Cardiac septum (tissue), 1 donor: ENCODE measurements at regions not wholly inside any gene's neighbourhood (a gene's known extent, or its start where the extent isn't known, plus 50 kb on each side); places are given as distances from the start of the nearest gene placed in this dataset.

Experiments
- DNase-seq: peaks from one replicate; pipeline ENCODE4 v3.0.0-alpha.2; 2020; ENCODE audit warnings: low spot score
- intact Hi-C: fragments of 100-400 bp; cut with DNase I; formaldehyde crosslinking; loops from one replicate; pipeline ENCODE4 v1.14.0; 2022
- donor health status: DM: no; HTN: no; CAD: no.

DNA sequence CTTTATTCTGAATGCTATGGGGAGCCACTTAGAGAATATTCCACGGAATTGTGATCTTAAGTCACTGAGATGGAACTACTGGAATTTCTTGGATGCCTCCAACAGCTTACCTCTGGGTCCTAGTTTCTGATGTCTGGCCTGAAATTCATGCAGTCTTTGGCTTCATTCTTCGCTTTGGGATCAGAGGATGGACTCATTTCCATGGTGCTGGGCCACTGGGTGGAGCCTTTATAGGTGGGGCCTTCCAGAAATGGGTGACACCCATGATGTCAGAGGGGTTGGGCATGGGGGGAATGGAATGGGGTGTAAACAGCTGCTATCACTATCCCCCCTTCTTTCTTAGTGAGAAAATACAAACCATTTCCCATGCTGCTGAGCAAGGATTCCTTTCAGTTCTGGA lies 73.7 kb upstream of the FGGY start:
- no peak for DNase-seq
- intact Hi-C loops, result no loop called here

DNA sequence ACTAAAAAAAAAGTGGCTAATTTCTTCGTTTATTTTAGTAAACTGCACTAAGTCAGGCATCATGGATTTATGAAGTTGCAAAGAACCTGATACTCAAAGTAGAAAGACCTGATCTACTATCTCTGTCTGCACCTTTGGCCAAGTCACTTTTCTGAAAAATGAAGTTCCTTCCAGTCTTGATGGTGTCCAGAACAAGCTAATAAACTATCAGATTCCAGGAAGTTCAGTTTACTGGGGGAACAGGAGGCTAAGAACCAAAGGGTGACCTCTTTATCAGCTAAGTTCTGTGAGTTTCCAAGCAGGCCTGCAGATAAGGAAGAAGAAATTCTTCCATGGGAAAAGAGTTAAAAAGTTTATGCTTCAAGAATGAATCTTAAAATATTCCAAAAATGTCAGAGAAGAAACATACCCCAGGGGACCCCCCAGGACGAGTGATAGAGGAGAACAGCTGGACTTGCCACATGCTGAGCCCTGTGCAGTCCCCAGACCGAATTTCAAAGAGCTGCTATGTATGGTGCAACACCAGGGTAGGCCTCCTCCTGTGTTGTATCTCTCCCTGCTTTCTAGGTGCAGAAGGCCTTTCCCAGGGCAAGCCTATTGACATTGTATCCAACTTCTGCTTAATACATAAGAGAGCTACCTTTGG lies 72.8 kb upstream of the FGGY start:
- intact Hi-C loops, result no loop called here
- DNase-seq, result no peak

DNA sequence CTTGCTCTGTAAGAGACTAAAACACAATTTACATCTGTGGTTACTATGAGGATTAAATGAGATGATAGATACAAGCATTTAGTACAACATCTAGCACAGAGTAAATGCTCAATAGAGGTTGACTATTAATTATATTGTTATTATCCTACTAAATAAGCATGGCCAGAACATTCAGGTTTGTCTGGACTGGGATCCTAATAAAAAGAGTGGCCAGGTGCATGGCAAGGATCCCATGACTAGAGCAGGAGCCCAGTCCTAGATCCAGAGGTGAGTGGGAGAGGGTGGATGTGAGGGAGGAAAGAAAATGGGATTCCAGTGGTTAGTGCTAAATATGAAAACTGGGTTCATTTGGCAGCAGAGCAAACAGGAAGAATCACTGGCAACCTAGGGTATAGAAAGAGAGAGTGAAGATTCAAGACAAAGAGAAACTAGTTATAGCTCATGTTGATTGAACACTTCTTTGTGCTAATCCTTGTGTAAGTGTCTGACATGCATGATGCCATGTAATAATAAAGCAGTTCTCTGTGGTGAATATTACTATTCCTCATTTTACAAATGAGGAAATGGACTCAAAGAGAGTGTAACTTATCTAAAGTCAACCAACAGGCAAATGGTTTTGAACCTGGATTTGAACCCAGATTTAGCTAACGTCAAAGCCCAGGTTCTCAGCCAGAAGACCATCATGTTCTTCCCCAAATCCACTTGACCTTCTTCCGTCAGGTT lies 71.1 kb upstream of the FGGY start:
- intact Hi-C loops, result no loop called here
- DNase-seq, result no peak

DNA sequence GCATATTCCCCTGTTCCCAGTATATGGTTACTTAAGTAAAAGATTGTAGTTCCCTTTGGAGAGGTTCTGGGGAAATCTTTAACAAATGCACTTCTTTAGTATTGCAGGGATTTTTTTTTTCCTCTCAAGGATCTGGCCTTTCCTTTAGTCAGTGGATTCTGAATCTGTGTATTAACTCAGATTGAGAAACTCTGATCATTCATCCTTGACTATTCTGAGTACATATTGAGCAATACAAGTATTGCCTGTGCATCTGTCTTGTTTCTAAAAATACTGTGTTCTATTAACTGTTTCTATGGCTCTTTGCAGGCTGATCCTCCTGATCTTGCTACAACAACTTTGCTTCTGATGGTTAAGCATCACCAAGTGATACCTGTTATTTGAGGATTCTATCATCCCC lies 67.8 kb upstream of the FGGY start:
- DNase-seq, result no peak
- intact Hi-C loops, result no loop called here

DNA sequence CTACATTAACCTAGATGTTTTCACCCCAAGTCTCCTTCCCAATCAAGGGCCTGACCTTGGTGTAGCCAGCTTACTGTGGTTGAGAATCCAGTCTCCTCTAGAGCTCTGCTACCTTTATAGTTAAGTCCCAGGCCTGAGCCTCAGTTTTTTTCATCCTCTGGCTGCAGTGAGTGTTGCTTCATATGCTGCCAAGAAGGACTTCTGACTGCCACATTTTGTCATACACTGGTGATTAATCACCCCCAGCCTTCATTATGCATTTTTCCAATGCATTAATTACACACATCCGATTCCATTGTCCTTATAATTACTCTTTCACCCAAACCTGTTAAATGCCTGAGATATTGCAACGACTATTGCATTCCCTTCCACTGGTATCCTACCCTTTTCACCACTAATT lies 66.3 kb upstream of the FGGY start:
- intact Hi-C loops, result no loop called here
- DNase-seq, result no peak

DNA sequence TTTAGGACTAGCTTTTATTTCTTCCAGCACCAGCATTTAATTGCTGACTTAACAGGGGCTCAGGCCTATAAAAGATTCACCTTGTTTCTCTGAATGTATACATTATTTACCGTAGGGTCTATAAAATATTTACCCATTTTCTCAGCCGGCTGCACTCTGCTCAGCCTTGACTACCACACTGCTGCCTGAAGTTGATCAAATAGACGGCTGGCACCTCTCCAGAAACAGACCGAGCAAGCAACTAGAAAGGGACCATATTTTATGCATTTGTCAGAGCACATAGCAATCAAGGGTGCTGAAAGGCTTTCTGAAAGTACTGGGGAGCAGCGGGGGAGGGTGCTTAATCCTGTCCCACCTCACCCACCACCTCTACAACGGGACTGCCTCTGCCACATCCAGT lies 64.7 kb upstream of the FGGY start:
- no peak for DNase-seq
- intact Hi-C loops, result no loop called here

DNA sequence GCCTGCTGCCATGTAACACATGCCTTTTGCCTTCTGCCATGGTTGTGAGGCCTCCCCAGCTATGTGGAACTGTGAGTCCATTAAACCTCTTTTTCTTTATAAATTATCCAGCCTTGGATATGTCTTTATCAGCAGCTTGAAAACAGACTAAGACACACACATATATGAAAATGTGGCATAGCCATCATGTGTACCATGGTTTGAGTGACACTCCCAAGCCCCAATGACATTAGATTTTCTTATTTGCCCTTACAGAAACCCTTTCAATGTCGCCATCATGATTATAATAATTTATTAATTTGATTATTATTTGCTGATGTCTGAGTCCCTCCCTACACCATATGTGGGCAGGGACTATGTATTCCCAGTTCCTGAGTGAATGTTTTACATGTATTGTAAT lies 63.5 kb upstream of the FGGY start:
- DNase-seq, result no peak
- intact Hi-C loops, result no loop called here

DNA sequence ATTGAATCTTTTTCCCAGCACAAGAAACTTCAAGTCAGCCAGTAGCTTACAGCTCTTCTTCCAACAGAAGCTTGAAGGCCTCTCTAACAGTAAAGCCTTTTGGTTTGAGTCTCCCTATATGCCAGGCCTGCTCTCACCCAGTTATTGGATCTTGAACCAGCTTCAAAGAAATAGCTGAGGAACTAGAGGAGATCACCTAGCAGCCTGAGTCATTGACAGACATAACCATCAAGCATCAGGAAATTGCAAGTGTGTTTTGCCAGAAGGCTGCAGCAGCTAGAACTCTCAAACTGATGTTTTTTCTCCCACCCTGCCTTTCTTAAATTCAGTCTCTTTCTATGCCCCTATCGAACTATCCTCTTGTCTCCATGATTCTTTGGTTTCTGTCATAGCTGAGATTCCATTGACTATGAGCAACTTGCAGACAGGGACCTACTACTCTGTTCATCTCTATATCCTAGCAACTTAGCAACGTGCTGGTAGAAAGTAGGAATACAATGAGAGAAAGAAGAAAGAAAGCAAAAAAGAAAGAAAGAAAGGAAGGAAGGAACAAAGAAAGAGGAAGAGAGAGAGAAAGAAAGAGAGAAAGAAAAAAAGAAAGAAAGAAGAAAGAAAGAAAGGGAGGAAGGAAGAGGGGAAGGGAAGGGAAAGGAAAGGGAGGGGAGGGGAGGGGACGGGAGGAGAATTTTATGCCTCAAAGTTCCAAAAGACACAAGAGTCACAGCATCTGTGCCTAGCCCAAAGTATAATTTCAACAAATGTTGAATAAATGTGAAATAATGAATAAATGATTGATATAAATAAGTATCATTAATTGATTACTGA lies 60.0 kb upstream of the FGGY start:
- DNase-seq, result no peak
- intact Hi-C loops, result no loop called here

DNA sequence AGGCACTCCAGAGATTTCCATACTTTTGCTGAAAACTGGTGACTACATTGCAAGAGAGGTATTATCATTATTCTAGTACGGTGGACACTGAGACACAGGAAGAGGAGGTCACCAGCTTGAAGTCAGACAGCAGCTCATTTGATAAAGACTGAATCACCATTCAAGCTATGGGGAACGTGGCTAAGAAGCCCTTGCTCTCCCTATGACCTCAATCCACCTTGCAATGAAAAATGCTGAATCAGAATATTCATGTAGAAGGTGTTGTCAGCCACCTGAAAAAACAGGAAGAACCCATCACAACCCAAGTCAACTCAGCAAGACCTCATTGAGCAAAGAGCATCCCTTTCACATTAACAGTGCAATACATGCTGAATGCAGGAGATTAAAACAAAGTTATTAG lies 59.0 kb upstream of the FGGY start:
- intact Hi-C loops, result no loop called here

DNA sequence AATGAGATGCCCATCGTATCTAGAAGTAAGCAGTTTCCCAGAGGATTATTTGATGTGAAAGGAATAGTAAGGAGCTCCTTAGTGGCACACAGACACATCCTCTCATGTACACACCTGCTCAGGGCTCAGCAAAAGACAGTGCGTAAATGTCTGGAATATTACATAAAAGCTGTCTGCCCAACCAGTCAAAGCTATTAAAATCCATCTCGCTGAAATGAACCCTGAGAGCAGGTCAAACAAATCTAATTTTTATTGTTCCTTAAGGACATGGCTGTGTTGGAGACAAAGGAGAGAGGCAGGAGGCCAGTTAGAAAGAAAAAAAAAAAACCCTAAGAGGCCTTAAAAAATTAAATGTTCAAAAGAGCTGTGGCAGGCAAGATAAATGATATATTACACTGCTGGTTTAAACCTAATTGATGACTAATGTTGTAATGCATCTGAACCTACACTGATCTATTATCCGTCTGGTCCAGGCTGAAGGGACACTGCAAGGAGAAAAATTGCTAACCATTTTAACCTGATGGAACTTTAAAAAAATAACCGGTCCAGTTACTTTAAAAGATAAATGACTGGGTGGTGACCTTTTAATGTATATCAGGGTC lies 58.5 kb upstream of the FGGY start:
- intact Hi-C loops, result no loop called here
- DNase-seq, result no peak

More for the DNA sequence above, 59.0 kb upstream of the FGGY start:
- no peak for DNase-seq

DNA sequence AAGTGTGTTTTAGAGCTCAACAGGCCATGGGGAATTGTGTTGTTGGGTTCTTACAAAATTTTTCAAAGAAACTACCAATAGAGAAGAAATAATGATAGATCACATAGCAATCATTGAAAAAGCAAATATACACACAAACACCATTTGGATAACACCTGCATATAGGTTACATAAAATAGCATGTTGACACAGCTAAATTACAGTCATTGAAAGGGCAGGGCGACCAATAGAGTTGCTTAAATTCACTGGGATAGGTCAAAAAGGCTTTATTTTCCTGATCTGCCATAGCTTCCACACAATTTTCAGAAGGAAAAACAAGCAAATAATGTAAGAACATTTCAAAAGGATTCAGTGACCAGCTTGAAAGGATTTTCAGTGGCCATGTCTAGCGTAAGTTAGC lies 57.9 kb upstream of the FGGY start:
- DNase-seq, result no peak
- intact Hi-C loops, result no loop called here

DNA sequence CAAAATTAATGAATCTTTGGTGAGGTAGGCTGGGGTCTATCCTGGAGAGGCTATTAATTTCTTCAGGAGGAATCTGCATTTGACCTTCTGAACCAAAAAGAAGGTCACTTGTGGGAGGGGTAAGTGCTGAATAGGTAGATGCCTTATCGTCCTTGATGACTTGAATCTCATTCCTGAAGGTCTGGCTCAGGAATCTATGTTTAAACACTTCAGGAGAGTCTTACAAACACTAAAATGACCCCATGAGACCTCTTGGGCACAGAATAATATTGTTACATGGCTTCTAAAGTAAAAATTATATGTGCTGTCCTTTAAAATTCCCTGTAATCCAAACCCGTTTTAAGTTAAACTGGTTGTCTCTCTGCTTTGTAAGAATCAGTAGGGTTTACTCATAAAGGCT lies 55.0 kb upstream of the FGGY start:
- intact Hi-C loops, result no loop called here
- DNase-seq, result no peak

DNA sequence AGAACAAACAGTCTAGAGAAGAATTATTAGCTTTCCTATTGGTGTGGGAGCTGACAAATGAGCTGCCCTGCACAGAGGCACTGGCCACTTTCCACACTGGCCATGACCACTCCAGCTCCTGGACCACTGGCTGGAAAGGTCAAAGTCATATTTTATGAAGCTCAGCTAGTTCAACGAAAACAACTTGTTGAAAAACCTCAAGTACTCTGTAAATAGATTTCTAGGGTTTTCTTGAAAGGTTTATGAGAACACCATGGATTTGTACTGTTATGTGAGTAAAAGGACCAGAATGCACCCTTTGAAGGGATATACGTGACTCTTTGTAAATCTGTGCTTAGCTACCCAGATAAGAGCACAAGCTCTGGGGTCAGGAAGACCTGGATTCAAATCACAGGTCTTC lies 54.5 kb upstream of the FGGY start:
- DNase-seq, result no peak
- intact Hi-C loops, result no loop called here

DNA sequence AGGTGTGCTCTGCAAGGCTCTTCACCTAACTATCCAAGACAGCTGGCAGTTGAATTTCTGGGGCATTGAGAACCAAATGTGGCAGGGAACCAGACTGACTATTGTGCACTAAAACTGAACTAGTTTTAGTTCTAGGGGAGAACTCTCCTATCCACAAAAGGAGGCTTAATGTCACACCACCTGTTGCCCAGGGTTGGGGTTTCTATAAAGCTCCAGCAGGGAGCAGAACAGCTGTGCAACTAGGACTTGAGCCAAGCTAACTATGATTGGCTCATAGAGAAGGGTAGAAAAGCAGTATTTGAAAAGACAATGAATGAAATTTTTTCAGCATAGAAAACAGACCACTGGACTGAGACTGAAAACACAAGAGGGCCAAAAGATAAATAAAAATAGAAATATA lies 53.3 kb upstream of the FGGY start:
- intact Hi-C loops, result no loop called here
- no peak for DNase-seq

DNA sequence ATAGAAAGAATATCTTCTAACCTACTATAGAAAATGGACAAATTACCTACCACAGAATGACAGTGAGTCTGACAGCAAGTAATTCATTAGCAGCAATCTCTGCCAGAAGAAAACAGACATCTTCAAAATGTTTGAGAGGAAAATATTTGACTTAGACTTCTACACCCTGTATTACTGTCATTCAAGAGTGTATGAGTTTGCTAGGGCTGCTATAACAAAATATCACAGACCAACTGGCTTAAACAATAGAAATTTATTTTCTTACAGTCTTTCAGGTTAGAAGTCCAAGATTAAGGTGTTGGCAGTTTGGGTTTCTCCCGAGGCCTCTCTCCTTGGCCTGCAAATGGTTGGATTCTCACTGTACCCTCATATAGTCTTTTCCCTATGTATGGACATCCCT lies 52.9 kb upstream of the FGGY start:
- intact Hi-C loops, result no loop called here
- DNase-seq, result no peak

DNA sequence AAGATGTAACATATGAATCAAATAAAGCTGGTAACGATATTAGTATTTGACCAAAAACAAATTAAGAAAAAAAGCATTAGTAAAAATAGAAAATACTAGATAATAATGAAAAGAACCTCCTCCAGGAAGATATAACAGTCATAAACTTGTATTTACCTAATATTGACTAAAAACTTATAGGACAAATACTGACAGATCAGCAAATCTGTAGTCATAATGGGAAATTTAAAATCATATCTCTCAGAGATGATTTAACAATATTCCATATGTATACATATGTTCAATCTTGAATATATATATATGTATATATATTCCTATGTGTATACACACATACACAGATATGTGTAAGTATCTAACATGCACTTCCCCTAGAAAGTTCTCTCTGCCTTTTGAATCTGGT lies 52.0 kb upstream of the FGGY start:
- no peak for DNase-seq
- intact Hi-C loops, result no loop called here
